ENCODE measurements at regions not wholly inside any gene's neighbourhood (a gene's known extent, or its start where the extent isn't known, plus 50 kb on each side); places are given as distances from the start of the nearest gene placed in this dataset.

DNA sequence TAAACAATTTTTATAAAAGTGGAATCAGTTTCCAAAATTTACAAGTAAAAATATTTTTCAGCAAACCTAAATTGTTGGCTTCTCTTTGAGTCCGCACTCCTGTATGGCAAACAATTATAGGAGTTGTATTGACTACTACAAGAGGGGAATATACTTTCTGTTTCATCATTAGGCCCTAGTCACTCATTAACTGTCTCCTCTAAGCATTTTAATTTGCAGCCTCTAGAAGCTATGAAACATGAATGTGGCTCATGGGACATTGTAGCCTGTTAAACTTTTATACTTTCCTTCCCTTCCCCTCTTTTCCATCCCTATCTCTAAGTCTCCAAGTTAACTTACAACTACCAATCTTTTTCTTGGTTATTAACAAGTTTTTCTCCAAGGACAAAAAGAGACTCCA, 58.9 kb upstream of the CBLB start:
- TF ChIP-seq, protein P1, sequence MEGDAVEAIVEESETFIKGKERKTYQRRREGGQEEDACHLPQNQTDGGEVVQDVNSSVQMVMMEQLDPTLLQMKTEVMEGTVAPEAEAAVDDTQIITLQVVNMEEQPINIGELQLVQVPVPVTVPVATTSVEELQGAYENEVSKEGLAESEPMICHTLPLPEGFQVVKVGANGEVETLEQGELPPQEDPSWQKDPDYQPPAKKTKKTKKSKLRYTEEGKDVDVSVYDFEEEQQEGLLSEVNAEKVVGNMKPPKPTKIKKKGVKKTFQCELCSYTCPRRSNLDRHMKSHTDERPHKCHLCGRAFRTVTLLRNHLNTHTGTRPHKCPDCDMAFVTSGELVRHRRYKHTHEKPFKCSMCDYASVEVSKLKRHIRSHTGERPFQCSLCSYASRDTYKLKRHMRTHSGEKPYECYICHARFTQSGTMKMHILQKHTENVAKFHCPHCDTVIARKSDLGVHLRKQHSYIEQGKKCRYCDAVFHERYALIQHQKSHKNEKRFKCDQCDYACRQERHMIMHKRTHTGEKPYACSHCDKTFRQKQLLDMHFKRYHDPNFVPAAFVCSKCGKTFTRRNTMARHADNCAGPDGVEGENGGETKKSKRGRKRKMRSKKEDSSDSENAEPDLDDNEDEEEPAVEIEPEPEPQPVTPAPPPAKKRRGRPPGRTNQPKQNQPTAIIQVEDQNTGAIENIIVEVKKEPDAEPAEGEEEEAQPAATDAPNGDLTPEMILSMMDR (IDR thresholded peaks at IDR 0.05), result no peak
- TF ChIP-seq POLR2A (IDR thresholded peaks at IDR 0.05), result no peak

Measured in body of pancreas (tissue), 4 donors.